Peyer's patch (tissue), 4 donors: ENCODE measurements at regions not wholly inside any gene's neighbourhood (a gene's known extent, or its start where the extent isn't known, plus 50 kb on each side); places are given as distances from the start of the nearest gene placed in this dataset.

ENCODE experiments used
- DNase-seq, 3 donors: peaks; one replicate each; pipeline ENCODE4 v3.0.0-alpha.2; 2017 to 2019
- H3K27ac ChIP-seq, 4 donors: fragments of 200-600 bp; sonication (generic); one replicate each; pipeline ENCODE4 v1.5.1; 2016 to 2019
- H3K27me3 ChIP-seq, 2 donors: fragments of 200-600 bp; sonication (generic); one replicate each; pipeline ENCODE4 v1.5.1; 2019
- H3K36me3 ChIP-seq, 3 donors: fragments of 200-600 bp; sonication (generic); one replicate each; pipeline ENCODE4 v1.5.1; 2016 to 2019
- H3K4me1 ChIP-seq, 4 donors: fragments of 200-600 bp; sonication (generic); one replicate each; pipeline ENCODE4 v1.5.1; 2016 to 2019
- H3K4me3 ChIP-seq, 4 donors: fragments of 200-600 bp; sonication (generic); 1 replicate in 3 of 4; 2 replicates in 1 of 4; pipeline ENCODE4 v1.5.1; 2016 to 2019; ENCODE audit warnings: mild to moderate bottlenecking in 1 of 4
- H3K9me3 ChIP-seq, 4 donors: fragments of 200-600 bp; sonication (generic); one replicate each; pipeline ENCODE4 v1.5.1; 2016 to 2019; ENCODE audit warnings: mild to moderate bottlenecking in 1 of 4
- CTCF ChIP-seq, 6 experiments: fragments of 450-650 bp in 4 of 6; fragments of 200-600 bp in 2 of 6; sonication (generic) in 1 of 6; IDR thresholded peaks; one replicate each; pipeline ENCODE4 v1.5.1; 2017 to 2019; ENCODE audit warnings: antibody characterized with exemption in 6 of 6, mild to moderate bottlenecking in 3 of 6, moderate library complexity in 1 of 6
- POLR2A ChIP-seq, 2 donors: fragments of 450-650 bp; IDR thresholded peaks; one replicate each; pipeline ENCODE4 v1.5.1; 2017; ENCODE audit warnings: antibody characterized with exemption in 2 of 2, mild to moderate bottlenecking in 2 of 2, moderate library complexity in 2 of 2

GRCh38 chr13:63516124-63516523, 2100.5 kb upstream of the PCDH20 start:
- H3K27ac ChIP-seq: no peak overlapping the region
- no peaks in the 10 kb centered on the region for H3K27me3 ChIP-seq
- no peak overlapping the region for H3K4me3 ChIP-seq
- TF ChIP-seq CTCF (IDR thresholded peaks at IDR 0.05): no peak
- no peak for TF ChIP-seq POLR2A (IDR thresholded peaks at IDR 0.05)
- no peaks in the 10 kb centered on the region for H3K4me1 ChIP-seq
- H3K36me3 ChIP-seq: no peaks in the 10 kb centered on the region
- no peaks in the 10 kb centered on the region for H3K9me3 ChIP-seq
- DNase-seq: no peak

GRCh38 chr13:63514886-63515285, 2099.2 kb upstream of the PCDH20 start:
- Histone ChIP-seq H3K9me3 (peaks cover 0 to 3% (median 0%) of the 10 kb centered on the region in 4 donors), H3K27ac (no peak overlapping the region), H3K4me3 (no peak overlapping the region), H3K4me1 (no peaks in the 10 kb centered on the region), H3K36me3 (no peaks in the 10 kb centered on the region), H3K27me3 (no peaks in the 10 kb centered on the region)
- no peak for TF ChIP-seq POLR2A (IDR thresholded peaks at IDR 0.05)
- TF ChIP-seq CTCF (IDR thresholded peaks at IDR 0.05): no peak
- no peak for DNase-seq

GRCh38 chr13:63512095-63512494, 2096.4 kb upstream of the PCDH20 start:
- Histone ChIP-seq H3K27me3 (no peaks in the 10 kb centered on the region), H3K4me3 (no peak overlapping the region), H3K9me3 (peaks cover 0 to 3% (median 0%) of the 10 kb centered on the region in 4 donors), H3K4me1 (no peaks in the 10 kb centered on the region), H3K36me3 (no peaks in the 10 kb centered on the region), H3K27ac (no peak overlapping the region)
- TF ChIP-seq POLR2A (IDR thresholded peaks at IDR 0.05): no peak
- no peak for TF ChIP-seq CTCF (IDR thresholded peaks at IDR 0.05)
- DNase-seq: no peak

- Histone ChIP-seq H3K9me3 (no peaks in the 10 kb centered on the region), H3K4me1 (no peaks in the 10 kb centered on the region), H3K4me3 (no peak overlapping the region), H3K27me3 (no peaks in the 10 kb centered on the region), H3K27ac (no peak overlapping the region), H3K36me3 (no peaks in the 10 kb centered on the region)
- no peak for DNase-seq
- TF ChIP-seq CTCF (IDR thresholded peaks at IDR 0.05) (no peak), POLR2A (IDR thresholded peaks at IDR 0.05) (no peak)
Observed at GRCh38 chr13:63501702-63502101, 2086.1 kb upstream of the PCDH20 start.

GRCh38 chr13:63497601-63498000, 2082.0 kb upstream of the PCDH20 start:
- Histone ChIP-seq H3K9me3 (no peaks in the 10 kb centered on the region), H3K36me3 (no peaks in the 10 kb centered on the region), H3K27ac (no peak overlapping the region), H3K4me1 (no peaks in the 10 kb centered on the region), H3K4me3 (no peak overlapping the region), H3K27me3 (no peaks in the 10 kb centered on the region)
- TF ChIP-seq POLR2A (IDR thresholded peaks at IDR 0.05) (no peak), CTCF (IDR thresholded peaks at IDR 0.05) (no peak)
- DNase-seq: no peak

GRCh38 chr13:63492604-63493003, 2077.0 kb upstream of the PCDH20 start:
- H3K4me3 ChIP-seq: no peak overlapping the region
- no peak for TF ChIP-seq POLR2A (IDR thresholded peaks at IDR 0.05)
- H3K36me3 ChIP-seq: no peaks in the 10 kb centered on the region
- no peaks in the 10 kb centered on the region for H3K27me3 ChIP-seq
- no peak overlapping the region for H3K27ac ChIP-seq
- DNase-seq: no peak
- H3K4me1 ChIP-seq: no peaks in the 10 kb centered on the region
- no peaks in the 10 kb centered on the region for H3K9me3 ChIP-seq
